IMR-90 (cell line): ENCODE measurements at regions not wholly inside any gene's neighbourhood (a gene's known extent, or its start where the extent isn't known, plus 50 kb on each side); places are given as distances from the start of the nearest gene placed in this dataset.

ENCODE experiments used
- ATAC-seq: fragments of 200-7000 bp; cut with Tn5 transposase; 2 replicates; pipeline ENCODE4 v1.9.1; 2020; ENCODE audit warnings: low read depth, mild to moderate bottlenecking, moderate library complexity
- BruUV-seq: library from RNA; stranded (reverse); fragments of 400-500 nt; replicated peaks from 2 replicates; lab custom pipeline; 2021; lab: Mats Ljungman, UMichigan
- CTCF ChIA-PET: fragments of 300-600 bp; formaldehyde crosslinking; extraction: SDS; loops from one replicate; lab custom pipeline; 2021; ENCODE audit warnings: antibody characterized with exemption; lab: Yijun Ruan, JAX
- POLR2A ChIA-PET: fragments of 300-600 bp; sonication (Branson Sonifier 250); formaldehyde crosslinking; loops from one replicate; lab custom pipeline; 2022; ENCODE audit warnings: antibody characterized with exemption; ENCODE audit not compliant: unreplicated experiment; lab: Charles Lee
- DNase-seq: peaks from one replicate; pipeline ENCODE4 v3.0.0; 2013
- H2AFZ ChIP-seq: replicated peaks from 2 replicates; pipeline ENCODE3; 2013; ENCODE audit warnings: low read length, mild to moderate bottlenecking; ENCODE audit not compliant: poor library complexity
- H2AK5ac ChIP-seq: 2 replicates; pipeline ENCODE4 v1.6.1; 2013; ENCODE audit warnings: low read depth, low read length, inconsistent platforms
- H2AK9ac ChIP-seq: replicated peaks from 2 replicates; pipeline ENCODE3; 2013; ENCODE audit warnings: mild to moderate bottlenecking, low read depth, low read length, moderate library complexity; ENCODE audit not compliant: poor library complexity
- H2BK120ac ChIP-seq: 2 replicates; pipeline ENCODE4 v1.6.1; 2013; ENCODE audit warnings: low read depth, low read length, inconsistent platforms
- H2BK15ac ChIP-seq: 3 replicates; pipeline ENCODE4 v1.6.1; 2013; ENCODE audit warnings: low read depth, low read length, inconsistent platforms
- H2BK20ac ChIP-seq: 2 replicates; pipeline ENCODE4 v1.6.1; 2013; ENCODE audit warnings: low read depth, mild to moderate bottlenecking, inconsistent platforms, low read length, moderate library complexity
- H2BK5ac ChIP-seq: 2 replicates; pipeline ENCODE4 v1.6.1; 2013; ENCODE audit warnings: mild to moderate bottlenecking, low read depth, low read length, inconsistent platforms; ENCODE audit not compliant: poor library complexity, severe bottlenecking
- H3K14ac ChIP-seq: replicated peaks from 2 replicates; pipeline ENCODE4 v1.6.1; 2013; ENCODE audit warnings: low read depth, low read length, inconsistent platforms
- H3K18ac ChIP-seq: 2 replicates; pipeline ENCODE4 v1.6.1; 2013; ENCODE audit warnings: low read depth, low read length, control low read depth
- H3K23ac ChIP-seq: 2 replicates; pipeline ENCODE4 v1.6.1; 2013; ENCODE audit warnings: low read depth, low read length, inconsistent platforms
- H3K27ac ChIP-seq: 2 replicates; pipeline ENCODE4 v1.5.1; 2013; ENCODE audit warnings: mild to moderate bottlenecking, control low read depth, low read length; ENCODE audit not compliant: insufficient read depth
- H3K27me3 ChIP-seq: 2 replicates; pipeline ENCODE4 v1.6.1; 2013; ENCODE audit warnings: low read length; ENCODE audit not compliant: control insufficient read depth, insufficient read depth
- H3K36me3 ChIP-seq: 2 replicates; pipeline ENCODE4 v1.6.1; 2013; ENCODE audit warnings: low read length, mixed read lengths; ENCODE audit not compliant: control insufficient read depth, insufficient read depth
- H3K4ac ChIP-seq: 2 replicates; pipeline ENCODE4 v1.6.1; 2013; ENCODE audit warnings: low read depth, low read length, inconsistent platforms
- H3K4me1 ChIP-seq: 2 replicates; pipeline ENCODE4 v1.6.1; 2013; ENCODE audit warnings: low read length, mixed read lengths; ENCODE audit not compliant: control insufficient read depth, insufficient read depth
- H3K4me2 ChIP-seq: 2 replicates; pipeline ENCODE4 v1.6.1; 2013; ENCODE audit warnings: low read depth, mild to moderate bottlenecking, control low read depth, low read length, moderate library complexity
- H3K4me3 ChIP-seq: 2 replicates; pipeline ENCODE4 v1.5.1; 2013; ENCODE audit warnings: low read depth, mild to moderate bottlenecking, control low read depth, low read length, moderate library complexity; ENCODE audit not compliant: insufficient read depth
- H3K56ac ChIP-seq: 2 replicates; pipeline ENCODE4 v1.6.1; 2013; ENCODE audit warnings: low read length, inconsistent platforms; ENCODE audit not compliant: insufficient read depth; ENCODE audit errors: extremely low read depth
- H3K79me1 ChIP-seq, 2 experiments: 2 replicates each; pipeline ENCODE4 v1.6.1; 2013; ENCODE audit warnings: low read length in 2 of 2, inconsistent platforms in 1 of 2, low read depth in 1 of 2
- H3K9ac ChIP-seq: 2 replicates; pipeline ENCODE4 v1.6.1; 2013; ENCODE audit warnings: low read depth, low read length, control low read depth
- H3K9me1 ChIP-seq: 2 replicates; pipeline ENCODE4 v1.6.1; 2013; ENCODE audit warnings: low read length, inconsistent platforms; ENCODE audit not compliant: insufficient read depth
- H3K9me3 ChIP-seq: 2 replicates; pipeline ENCODE4 v1.6.1; 2013; ENCODE audit warnings: low read length; ENCODE audit not compliant: control insufficient read depth, insufficient read depth
- H4K20me1 ChIP-seq: 2 replicates; pipeline ENCODE4 v1.6.1; 2013; ENCODE audit warnings: low read length, inconsistent platforms; ENCODE audit not compliant: insufficient read depth
- H4K5ac ChIP-seq: 2 replicates; pipeline ENCODE4 v1.6.1; 2013; ENCODE audit warnings: mild to moderate bottlenecking, low read depth, low read length, control low read depth
- H4K8ac ChIP-seq, 2 experiments: 2 replicates each; pipeline ENCODE4 v1.6.1; 2013; ENCODE audit warnings: low read depth in 2 of 2, low read length in 2 of 2, control low read depth in 1 of 2, inconsistent platforms in 1 of 2
- H4K91ac ChIP-seq: 2 replicates; pipeline ENCODE4 v1.6.1; 2013; ENCODE audit warnings: low read depth, low read length, inconsistent platforms; ENCODE audit not compliant: insufficient read depth
- BHLHE40 ChIP-seq: fragments of 150-350 bp; IDR thresholded peaks from 2 replicates; pipeline ENCODE4 v1.6.1; 2016; ENCODE audit warnings: mild to moderate bottlenecking, low read depth, low read length
- CEBPB ChIP-seq: IDR thresholded peaks from 2 replicates; pipeline ENCODE4 v1.6.1; 2012; ENCODE audit warnings: low read depth, low read length, improper control_type of control experiment
- CHD1 ChIP-seq: IDR thresholded peaks from 2 replicates; pipeline ENCODE4 v1.6.1; 2012; ENCODE audit warnings: low read depth, low read length, improper control_type of control experiment
- FOS ChIP-seq: fragments of 150-350 bp; IDR thresholded peaks from 2 replicates; pipeline ENCODE4 v1.6.1; 2016; ENCODE audit warnings: low read depth, low read length
- MAFK ChIP-seq: IDR thresholded peaks from 2 replicates; pipeline ENCODE4 v1.6.1; 2012; ENCODE audit warnings: low read depth, low read length, improper control_type of control experiment
- MAZ ChIP-seq: IDR thresholded peaks from 2 replicates; pipeline ENCODE4 v1.6.1; 2012; ENCODE audit warnings: low read depth, mild to moderate bottlenecking, low read length, improper control_type of control experiment, moderate library complexity, borderline replicate concordance
- MXI1 ChIP-seq: IDR thresholded peaks from 2 replicates; pipeline ENCODE4 v1.6.1; 2012; ENCODE audit warnings: low read depth, mild to moderate bottlenecking, low read length, moderate library complexity, borderline replicate concordance
- POLR2A ChIP-seq: IDR thresholded peaks from 2 replicates; pipeline ENCODE4 v1.6.1; 2012; ENCODE audit warnings: mild to moderate bottlenecking, low read depth, low read length
- RAD21 ChIP-seq: IDR thresholded peaks from 2 replicates; pipeline ENCODE4 v1.6.1; 2012; ENCODE audit warnings: low read length, improper control_type of control experiment
- RCOR1 ChIP-seq: IDR thresholded peaks from 2 replicates; pipeline ENCODE4 v1.6.1; 2012; ENCODE audit warnings: mild to moderate bottlenecking, low read length, improper control_type of control experiment; ENCODE audit not compliant: insufficient replicate concordance
- RFX5 ChIP-seq: IDR thresholded peaks from 2 replicates; pipeline ENCODE4 v1.8.0; 2012; ENCODE audit warnings: low read depth, mild to moderate bottlenecking, low read length, moderate library complexity
- SMC3 ChIP-seq: fragments of 150-350 bp; IDR thresholded peaks from 2 replicates; pipeline ENCODE4 v1.6.1; 2016; ENCODE audit warnings: low read depth, mild to moderate bottlenecking, antibody characterized with exemption, low read length, moderate library complexity
- WGBS, 2 experiments: methylation state at CpG; one replicate each; pipeline versions ENCODE4 v1.1.5 to v1.1.7; 2013; ENCODE audit warnings: missing lambda C conversion rate in 2 of 2; ENCODE audit not compliant: insufficient read length in 1 of 2; ENCODE audit errors: extremely low coverage in 2 of 2; 5-methylcytosine and 5-hydroxymethylcytosine counted together
- dilution Hi-C: fragments of 300-500 bp; cut with HindIII; formaldehyde crosslinking; loops from one replicate; pipeline ENCODE4 v1.14.3; 2018; ENCODE audit warnings: low sequenced_read_pairs; ENCODE audit not compliant: unreplicated experiment
- in situ Hi-C: fragments of 300-500 bp; cut with MboI; formaldehyde crosslinking; loops from 3 replicates; pipeline ENCODE4 v1.14.3; 2019; ENCODE audit warnings: low sequenced_read_pairs, inconsistent platforms, mixed read lengths
- intact Hi-C: fragments of 100-400 bp; cut with micrococcal nuclease; formaldehyde crosslinking; loops from 2 replicates; pipeline ENCODE4 v1.10.0; 2022
- TF ChIP-seq, protein P1 (sequence below): fragments of 150-350 bp; IDR thresholded peaks from 2 replicates; pipeline ENCODE4 v1.6.1; 2017; ENCODE audit warnings: mild to moderate bottlenecking, antibody characterized with exemption, low read length, low read depth
- TF ChIP-seq, protein P2 (sequence below): conservative IDR thresholded peaks from 2 replicates; pipeline ENCODE4 v1.5.1; 2012; ENCODE audit warnings: mild to moderate bottlenecking, low read depth, low read length, improper control_type of control experiment

DNA sequence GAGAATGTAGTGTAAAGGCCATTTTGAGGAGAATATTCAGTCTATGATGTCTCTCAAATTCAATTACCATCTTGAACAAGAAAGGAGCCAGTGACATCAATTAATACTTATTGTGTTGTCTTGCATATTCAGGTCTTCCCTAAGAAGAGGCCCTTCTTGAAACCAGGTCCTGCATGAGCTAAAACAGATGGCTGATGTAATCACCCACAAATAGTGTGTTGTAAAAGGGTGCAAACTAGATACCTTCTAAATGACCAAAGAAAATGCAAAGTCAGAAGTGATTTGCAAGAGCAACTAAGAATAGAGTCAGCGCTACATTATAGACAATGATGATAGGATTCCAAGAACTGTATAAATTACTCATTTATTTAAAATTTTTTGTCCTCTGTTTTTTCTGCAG, 97.0 kb downstream of the BTBD3 start:
- no peak overlapping the region for H2AK9ac ChIP-seq
- POLR2A ChIA-PET, result interaction anchor here (0.6 kb wide), 1 partner anchor 22 kb away, joined by 3 read pairs; no protein-coding TSS in a partner anchor
- H3K4ac ChIP-seq, result no peak overlapping the region
- dilution Hi-C loops (no loop called here), in situ Hi-C loops (no loop called here), intact Hi-C loops (loop anchor here (5.0 kb wide), 1 partner anchor 337 kb away; no protein-coding TSS in a partner anchor)
- H3K27ac ChIP-seq, result no peak overlapping the region
- H4K20me1 ChIP-seq, result no peaks in the 10 kb centered on the region
- no peak overlapping the region for H3K23ac ChIP-seq
- H2BK15ac ChIP-seq, result no peak overlapping the region
- H4K8ac ChIP-seq, result no peak overlapping the region
- H3K14ac ChIP-seq, result no peak overlapping the region
- no peak overlapping the region for H3K4me2 ChIP-seq
- no peaks in the 10 kb centered on the region; the same call in 1 of the 2 replicates for H3K27me3 ChIP-seq
- H3K9ac ChIP-seq, result no peak overlapping the region
- no peak overlapping the region for H2AFZ ChIP-seq
- no TSS peak for BruUV-seq
- H2BK120ac ChIP-seq, result no peak overlapping the region
- H3K4me3 ChIP-seq, result no peak overlapping the region
- no CpG with 5 or more reads among the region's 1 CpG for WGBS, 2 experiments
- no peaks in the 10 kb centered on the region for H3K36me3 ChIP-seq
- CTCF ChIA-PET, result interaction anchor here (1.1 kb wide), 1 partner anchor 36 kb away, joined by 3 read pairs; no protein-coding TSS in a partner anchor
- H4K91ac ChIP-seq, result no peak overlapping the region
- H3K18ac ChIP-seq, result no peak overlapping the region
- H2BK5ac ChIP-seq, result no peak overlapping the region
- H3K9me1 ChIP-seq, result no peaks in the 10 kb centered on the region
- no peak overlapping the region for H4K5ac ChIP-seq
- ATAC-seq (no peak), DNase-seq (no peak)
- no peak overlapping the region for H3K56ac ChIP-seq
- no peak for TF ChIP-seq MAFK
- TF ChIP-seq SMC3, result no peak
- no peak for TF ChIP-seq MXI1
- TF ChIP-seq BHLHE40, result no peak
- TF ChIP-seq, protein P1, sequence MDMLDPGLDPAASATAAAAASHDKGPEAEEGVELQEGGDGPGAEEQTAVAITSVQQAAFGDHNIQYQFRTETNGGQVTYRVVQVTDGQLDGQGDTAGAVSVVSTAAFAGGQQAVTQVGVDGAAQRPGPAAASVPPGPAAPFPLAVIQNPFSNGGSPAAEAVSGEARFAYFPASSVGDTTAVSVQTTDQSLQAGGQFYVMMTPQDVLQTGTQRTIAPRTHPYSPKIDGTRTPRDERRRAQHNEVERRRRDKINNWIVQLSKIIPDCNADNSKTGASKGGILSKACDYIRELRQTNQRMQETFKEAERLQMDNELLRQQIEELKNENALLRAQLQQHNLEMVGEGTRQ, result no peak
- TF ChIP-seq RFX5, result no peak
- TF ChIP-seq FOS, result no peak
- no peak for TF ChIP-seq RAD21
- no peak for TF ChIP-seq POLR2A
- no peak for TF ChIP-seq CEBPB
- TF ChIP-seq RCOR1, result no peak
- no peak for TF ChIP-seq CHD1
- no peak for TF ChIP-seq MAZ
- TF ChIP-seq, protein P2, sequence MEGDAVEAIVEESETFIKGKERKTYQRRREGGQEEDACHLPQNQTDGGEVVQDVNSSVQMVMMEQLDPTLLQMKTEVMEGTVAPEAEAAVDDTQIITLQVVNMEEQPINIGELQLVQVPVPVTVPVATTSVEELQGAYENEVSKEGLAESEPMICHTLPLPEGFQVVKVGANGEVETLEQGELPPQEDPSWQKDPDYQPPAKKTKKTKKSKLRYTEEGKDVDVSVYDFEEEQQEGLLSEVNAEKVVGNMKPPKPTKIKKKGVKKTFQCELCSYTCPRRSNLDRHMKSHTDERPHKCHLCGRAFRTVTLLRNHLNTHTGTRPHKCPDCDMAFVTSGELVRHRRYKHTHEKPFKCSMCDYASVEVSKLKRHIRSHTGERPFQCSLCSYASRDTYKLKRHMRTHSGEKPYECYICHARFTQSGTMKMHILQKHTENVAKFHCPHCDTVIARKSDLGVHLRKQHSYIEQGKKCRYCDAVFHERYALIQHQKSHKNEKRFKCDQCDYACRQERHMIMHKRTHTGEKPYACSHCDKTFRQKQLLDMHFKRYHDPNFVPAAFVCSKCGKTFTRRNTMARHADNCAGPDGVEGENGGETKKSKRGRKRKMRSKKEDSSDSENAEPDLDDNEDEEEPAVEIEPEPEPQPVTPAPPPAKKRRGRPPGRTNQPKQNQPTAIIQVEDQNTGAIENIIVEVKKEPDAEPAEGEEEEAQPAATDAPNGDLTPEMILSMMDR, result no peak
- no peaks in the 10 kb centered on the region for H3K79me1 ChIP-seq
- no peak overlapping the region for H2BK20ac ChIP-seq
- H3K9me3 ChIP-seq, result no peaks in the 10 kb centered on the region
- H3K4me1 ChIP-seq, result no peaks in the 10 kb centered on the region
- H2AK5ac ChIP-seq, result no peak overlapping the region
